ENCODE measurements at regions not wholly inside any gene's neighbourhood (a gene's known extent, or its start where the extent isn't known, plus 50 kb on each side); places are given as distances from the start of the nearest gene placed in this dataset.

- DNase-seq (ENCODE audit: low spot score), result no peak
Observed at GRCh38 chr2:8076448-8077342, 605.2 kb upstream of the ID2 start.

- no peak for DNase-seq (ENCODE audit: low spot score)
Observed at GRCh38 chr2:8078705-8079104, 603.2 kb upstream of the ID2 start.

GRCh38 chr2:8080063-8080462 lies 601.8 kb upstream of the ID2 start:
- no peak for DNase-seq (ENCODE audit: low spot score)

GRCh38 chr2:8081130-8081529 lies 600.7 kb upstream of the ID2 start:
- no peak for DNase-seq (ENCODE audit: low spot score)

- no peak for DNase-seq (ENCODE audit: low spot score)
Observed at GRCh38 chr2:8082840-8083239, 599.0 kb upstream of the ID2 start.

- no peak for DNase-seq (ENCODE audit: low spot score)
Observed at GRCh38 chr2:8086357-8086756, 595.5 kb upstream of the ID2 start.

- DNase-seq (ENCODE audit: low spot score), result no peak
Observed at GRCh38 chr2:8086796-8087479, 594.9 kb upstream of the ID2 start.

- no peak for DNase-seq (ENCODE audit: low spot score)
Observed at GRCh38 chr2:8087480-8087840, 594.4 kb upstream of the ID2 start.

GRCh38 chr2:8088810-8089209 lies 593.0 kb upstream of the ID2 start:
- no peak for DNase-seq (ENCODE audit: low spot score)

- peak; percentile 38 for DNase-seq (ENCODE audit: low spot score)
Observed at GRCh38 chr2:8089596-8089995, 592.3 kb upstream of the ID2 start.

- DNase-seq (ENCODE audit: low spot score), result peak; percentile 31
Observed at GRCh38 chr2:8090748-8091700, 590.8 kb upstream of the ID2 start.

- DNase-seq (ENCODE audit: low spot score), result no peak
Observed at GRCh38 chr2:8094526-8094925, 587.3 kb upstream of the ID2 start.

- DNase-seq (ENCODE audit: low spot score), result no peak
Observed at GRCh38 chr2:8095978-8096377, 585.9 kb upstream of the ID2 start.

- no peak for DNase-seq (ENCODE audit: low spot score)
Observed at GRCh38 chr2:8096484-8096883, 585.4 kb upstream of the ID2 start.

- DNase-seq (ENCODE audit: low spot score), result peak; percentile 85
Observed at GRCh38 chr2:8098476-8099266, 583.2 kb upstream of the ID2 start.

- DNase-seq (ENCODE audit: low spot score), result no peak
Observed at GRCh38 chr2:8099267-8099582, 582.6 kb upstream of the ID2 start.

GRCh38 chr2:8101614-8102277 lies 580.1 kb upstream of the ID2 start:
- DNase-seq (ENCODE audit: low spot score), result no peak

GRCh38 chr2:8102470-8102869 lies 579.4 kb upstream of the ID2 start:
- no peak for DNase-seq (ENCODE audit: low spot score)

- DNase-seq (ENCODE audit: low spot score), result no peak
Observed at GRCh38 chr2:8103085-8103708, 578.7 kb upstream of the ID2 start.

GRCh38 chr2:8107150-8107549 lies 574.7 kb upstream of the ID2 start:
- no peak for DNase-seq (ENCODE audit: low spot score)
